ENCODE measurements at regions not wholly inside any gene's neighbourhood (a gene's known extent, or its start where the extent isn't known, plus 50 kb on each side); places are given as distances from the start of the nearest gene placed in this dataset.

DNA sequence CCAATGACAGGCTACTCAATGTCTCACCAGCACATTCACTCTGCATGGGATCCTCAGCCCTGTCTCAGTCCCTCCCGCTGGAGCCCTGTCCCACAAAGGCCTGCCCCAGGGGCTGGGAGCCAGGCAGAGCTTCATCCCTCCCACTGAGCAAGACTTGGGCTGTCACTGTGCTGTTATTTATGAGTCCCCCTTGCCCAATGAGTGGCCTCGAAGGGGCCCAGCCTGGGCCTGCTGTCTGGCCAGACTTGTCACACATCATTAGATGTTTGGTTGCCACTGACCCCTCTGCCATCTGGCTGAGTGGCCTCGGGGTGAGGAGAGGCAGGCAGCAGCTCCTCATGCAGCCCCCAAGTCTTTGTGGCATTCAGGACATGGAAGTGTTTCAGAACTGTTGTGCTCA is 330.6 kb upstream of the SKOR2 start:
- Histone ChIP-seq H3K4me1 (ENCODE audit: control insufficient read depth in 5 of 5, insufficient read depth in 5 of 5, low read length in 5 of 5) (peaks cover 0 to 9% (median 0%) of the 10 kb centered on the region in 5 donors), H3K4me3 (no peak overlapping the region), H3K36me3 (ENCODE audit: control insufficient read depth in 4 of 4, insufficient read depth in 4 of 4, low read length in 4 of 4) (no peaks in the 10 kb centered on the region), H3K9ac (ENCODE audit: insufficient read depth in 1 of 2, low read length in 2 of 2) (no peak overlapping the region), H3K27ac (ENCODE audit: low read depth in 1 of 2, low read length in 1 of 2) (no peak overlapping the region), H3K9me3 (ENCODE audit: control insufficient read depth in 4 of 4, insufficient read depth in 3 of 4, low read length in 3 of 4) (peaks cover 0 to 5% (median 0%) of the 10 kb centered on the region in 4 donors), H3K27me3 (ENCODE audit: control insufficient read depth in 3 of 3, insufficient read depth in 3 of 3, low read length in 2 of 3) (no peaks in the 10 kb centered on the region)
- ATAC-seq (ENCODE audit: insufficient read depth, low FRiP score) (no peak), DNase-seq (peak; percentile 44 to 54 (median 53))
- TF ChIP-seq, protein P1, sequence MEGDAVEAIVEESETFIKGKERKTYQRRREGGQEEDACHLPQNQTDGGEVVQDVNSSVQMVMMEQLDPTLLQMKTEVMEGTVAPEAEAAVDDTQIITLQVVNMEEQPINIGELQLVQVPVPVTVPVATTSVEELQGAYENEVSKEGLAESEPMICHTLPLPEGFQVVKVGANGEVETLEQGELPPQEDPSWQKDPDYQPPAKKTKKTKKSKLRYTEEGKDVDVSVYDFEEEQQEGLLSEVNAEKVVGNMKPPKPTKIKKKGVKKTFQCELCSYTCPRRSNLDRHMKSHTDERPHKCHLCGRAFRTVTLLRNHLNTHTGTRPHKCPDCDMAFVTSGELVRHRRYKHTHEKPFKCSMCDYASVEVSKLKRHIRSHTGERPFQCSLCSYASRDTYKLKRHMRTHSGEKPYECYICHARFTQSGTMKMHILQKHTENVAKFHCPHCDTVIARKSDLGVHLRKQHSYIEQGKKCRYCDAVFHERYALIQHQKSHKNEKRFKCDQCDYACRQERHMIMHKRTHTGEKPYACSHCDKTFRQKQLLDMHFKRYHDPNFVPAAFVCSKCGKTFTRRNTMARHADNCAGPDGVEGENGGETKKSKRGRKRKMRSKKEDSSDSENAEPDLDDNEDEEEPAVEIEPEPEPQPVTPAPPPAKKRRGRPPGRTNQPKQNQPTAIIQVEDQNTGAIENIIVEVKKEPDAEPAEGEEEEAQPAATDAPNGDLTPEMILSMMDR (IDR thresholded peaks at IDR 0.05; ENCODE audit: control extremely low read depth, extremely low read depth), result no peak
- WGBS, 2 donors, result 28 to 34% methylated on average over 3 of the region's 3 CpGs

DNA sequence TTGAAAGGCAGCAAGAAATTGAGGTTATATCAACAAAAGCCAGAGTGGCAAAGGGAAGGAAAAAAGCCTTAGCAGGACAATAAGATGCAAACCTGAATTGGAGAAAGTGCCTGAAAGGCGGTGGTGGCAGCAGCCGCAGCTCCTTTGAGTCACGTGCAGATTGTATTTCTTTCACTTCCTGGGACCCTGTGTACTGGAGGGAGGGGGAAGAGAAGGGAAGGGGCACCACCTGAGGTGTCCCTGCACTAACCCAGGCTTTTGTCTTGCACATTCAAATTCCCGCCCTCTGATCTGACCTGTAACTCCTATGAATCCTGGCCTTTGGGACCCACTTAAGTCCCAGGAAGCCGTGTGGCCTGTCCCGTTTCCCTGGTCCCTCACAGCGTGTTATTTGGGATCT is 326.1 kb upstream of the SKOR2 start:
- Histone ChIP-seq H3K36me3 (ENCODE audit: control insufficient read depth in 4 of 4, insufficient read depth in 4 of 4, low read length in 4 of 4) (no peaks in the 10 kb centered on the region), H3K9ac (ENCODE audit: insufficient read depth in 1 of 2, low read length in 2 of 2) (no peak overlapping the region), H3K4me1 (ENCODE audit: control insufficient read depth in 5 of 5, insufficient read depth in 5 of 5, low read length in 5 of 5) (peaks cover 0 to 9% (median 0%) of the 10 kb centered on the region in 5 donors), H3K9me3 (ENCODE audit: control insufficient read depth in 4 of 4, insufficient read depth in 3 of 4, low read length in 3 of 4) (peaks cover 0 to 4% (median 0%) of the 10 kb centered on the region in 4 donors), H3K27me3 (ENCODE audit: control insufficient read depth in 3 of 3, insufficient read depth in 3 of 3, low read length in 2 of 3) (no peaks in the 10 kb centered on the region), H3K27ac (ENCODE audit: low read depth in 1 of 2, low read length in 1 of 2) (no peak overlapping the region), H3K4me3 (no peak overlapping the region)
- ATAC-seq (ENCODE audit: insufficient read depth, low FRiP score) (no peak), DNase-seq (no peak)
- TF ChIP-seq, protein P1 (IDR thresholded peaks at IDR 0.05; ENCODE audit: control extremely low read depth, extremely low read depth), result no peak
- WGBS, 2 donors, result 61 to 63% methylated on average over 7 of the region's 7 CpGs

DNA sequence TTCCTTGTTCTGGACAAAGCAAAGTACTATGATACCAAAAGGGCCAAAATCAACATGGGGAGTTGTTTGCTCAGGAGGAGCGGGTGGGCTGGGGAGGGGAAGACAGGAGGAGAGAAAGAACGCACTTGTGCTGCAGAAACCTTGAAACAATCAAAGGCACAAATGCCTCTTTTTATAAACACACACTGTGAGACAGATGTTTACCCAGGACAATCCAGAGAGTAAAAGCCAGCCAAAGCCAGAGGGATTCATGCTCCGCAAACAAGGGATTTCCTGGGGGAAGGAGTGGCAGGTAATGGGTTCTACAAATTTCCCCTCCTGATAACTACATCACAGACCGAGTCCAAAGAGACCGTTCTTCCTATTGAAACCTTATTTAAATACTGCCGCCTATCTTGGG is 323.5 kb upstream of the SKOR2 start:
- peaks cover 0 to 2% (median 0%) of the 10 kb centered on the region in 5 donors for H3K4me1 ChIP-seq (ENCODE audit: control insufficient read depth in 5 of 5, insufficient read depth in 5 of 5, low read length in 5 of 5)
- H3K9me3 ChIP-seq (ENCODE audit: control insufficient read depth in 4 of 4, insufficient read depth in 3 of 4, low read length in 3 of 4), result peaks cover 0 to 4% (median 0%) of the 10 kb centered on the region in 4 donors
- TF ChIP-seq, protein P1 (IDR thresholded peaks at IDR 0.05; ENCODE audit: control extremely low read depth, extremely low read depth), result no peak
- DNase-seq (no peak), ATAC-seq (ENCODE audit: insufficient read depth, low FRiP score) (no peak)
- no peaks in the 10 kb centered on the region for H3K36me3 ChIP-seq (ENCODE audit: control insufficient read depth in 4 of 4, insufficient read depth in 4 of 4, low read length in 4 of 4)
- no peak overlapping the region for H3K9ac ChIP-seq (ENCODE audit: insufficient read depth in 1 of 2, low read length in 2 of 2)
- no peak overlapping the region for H3K27ac ChIP-seq (ENCODE audit: low read depth in 1 of 2, low read length in 1 of 2)
- H3K4me3 ChIP-seq, result no peak overlapping the region
- H3K27me3 ChIP-seq (ENCODE audit: control insufficient read depth in 3 of 3, insufficient read depth in 3 of 3, low read length in 2 of 3), result no peaks in the 10 kb centered on the region
- whole genome bisulfite sequencing, 2 donors, result 34 to 38% methylated on average over 6 of the region's 6 CpGs

DNA sequence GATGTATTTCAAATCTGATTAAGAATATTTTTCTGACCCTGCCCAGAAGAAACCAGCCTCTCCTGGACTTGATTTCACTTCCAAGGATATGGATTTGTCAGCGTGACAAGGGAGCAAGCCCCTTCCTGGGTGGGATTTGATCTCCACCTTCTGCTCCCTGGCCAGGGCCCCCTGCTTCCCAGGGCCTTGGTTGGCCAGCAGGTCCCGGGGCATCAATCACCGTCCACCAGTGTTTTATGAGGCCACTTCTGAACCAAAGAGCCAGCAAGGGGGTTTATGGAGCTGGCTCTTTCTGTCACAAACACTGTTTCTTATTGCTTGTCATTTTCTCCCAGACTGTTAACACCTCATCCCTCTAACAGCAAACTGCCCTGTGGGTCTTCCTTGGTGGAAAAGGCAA is 320.5 kb upstream of the SKOR2 start:
- no peaks in the 10 kb centered on the region for H3K27me3 ChIP-seq (ENCODE audit: control insufficient read depth in 3 of 3, insufficient read depth in 3 of 3, low read length in 2 of 3)
- no peak overlapping the region for H3K9ac ChIP-seq (ENCODE audit: insufficient read depth in 1 of 2, low read length in 2 of 2)
- 59 to 66% methylated on average over 3 of the region's 3 CpGs for WGBS, 2 donors
- no peak for ATAC-seq (ENCODE audit: insufficient read depth, low FRiP score)
- no peak overlapping the region for H3K27ac ChIP-seq (ENCODE audit: low read depth in 1 of 2, low read length in 1 of 2)
- peaks cover 0 to 2% (median 0%) of the 10 kb centered on the region in 5 donors for H3K4me1 ChIP-seq (ENCODE audit: control insufficient read depth in 5 of 5, insufficient read depth in 5 of 5, low read length in 5 of 5)
- no peak overlapping the region for H3K4me3 ChIP-seq
- no peak for DNase-seq
- H3K36me3 ChIP-seq (ENCODE audit: control insufficient read depth in 4 of 4, insufficient read depth in 4 of 4, low read length in 4 of 4), result no peaks in the 10 kb centered on the region
- peaks cover 0 to 1% (median 0%) of the 10 kb centered on the region in 4 donors for H3K9me3 ChIP-seq (ENCODE audit: control insufficient read depth in 4 of 4, insufficient read depth in 3 of 4, low read length in 3 of 4)
- TF ChIP-seq, protein P1 (IDR thresholded peaks at IDR 0.05; ENCODE audit: control extremely low read depth, extremely low read depth), result no peak

Measured in lung (tissue), 11 donors.